DOHH2 (cell line): ENCODE measurements at regions not wholly inside any gene's neighbourhood (a gene's known extent, or its start where the extent isn't known, plus 50 kb on each side); places are given as distances from the start of the nearest gene placed in this dataset.

ENCODE experiments used
- H3F3A ChIP-seq: fragments of 200-600 bp; sonication (generic), shearing (Covaris generic); 2 replicates; pipeline ENCODE4 v1.6.0; 2016; ENCODE audit warnings: antibody characterized with exemption, mild to moderate bottlenecking; ENCODE audit not compliant: control insufficient read depth, insufficient read depth
- H3K27ac ChIP-seq: fragments of 200-600 bp; sonication (generic); 2 replicates; pipeline ENCODE4 v1.5.1; 2014; ENCODE audit warnings: low read depth, mild to moderate bottlenecking, low read length, moderate library complexity
- H3K27me3 ChIP-seq: fragments of 200-600 bp; sonication (generic); 2 replicates; pipeline ENCODE4 v1.6.1; 2014; ENCODE audit warnings: mild to moderate bottlenecking, low read length, mixed read lengths; ENCODE audit not compliant: control insufficient read depth
- H3K36me3 ChIP-seq: fragments of 200-600 bp; sonication (generic); 2 replicates; pipeline ENCODE4 v1.6.1; 2014; ENCODE audit warnings: mild to moderate bottlenecking, low read length, moderate library complexity, mixed read lengths; ENCODE audit not compliant: control insufficient read depth
- H3K4me1 ChIP-seq: fragments of 200-600 bp; sonication (generic); 2 replicates; pipeline ENCODE4 v1.6.1; 2014; ENCODE audit warnings: mild to moderate bottlenecking, low read length, mixed read lengths; ENCODE audit not compliant: control insufficient read depth
- H3K4me2 ChIP-seq: fragments of 200-600 bp; sonication (generic); 2 replicates; pipeline ENCODE4 v1.6.0; 2014; ENCODE audit warnings: mild to moderate bottlenecking, low read length, moderate library complexity
- H3K4me3 ChIP-seq: fragments of 200-600 bp; sonication (generic); 2 replicates; pipeline ENCODE4 v1.5.1; 2014; ENCODE audit warnings: mild to moderate bottlenecking, low read length, mixed read lengths
- H3K79me2 ChIP-seq: fragments of 200-600 bp; sonication (generic); 2 replicates; pipeline ENCODE4 v1.6.1; 2014; ENCODE audit warnings: mild to moderate bottlenecking, low read length, mixed read lengths; ENCODE audit not compliant: control insufficient read depth
- H3K9me2 ChIP-seq: fragments of 200-600 bp; sonication (generic); replicated peaks from 2 replicates; pipeline ENCODE4 v1.6.1; 2014; ENCODE audit warnings: mild to moderate bottlenecking, low read length, mixed read lengths; ENCODE audit not compliant: control insufficient read depth
- H3K9me3 ChIP-seq: fragments of 200-600 bp; sonication (generic); 2 replicates; pipeline ENCODE4 v1.6.1; 2014; ENCODE audit warnings: antibody characterized with exemption, low read length, mixed read lengths; ENCODE audit not compliant: control insufficient read depth, insufficient read depth
- H4K20me1 ChIP-seq: fragments of 200-600 bp; sonication (generic); 2 replicates; pipeline ENCODE4 v1.6.0; 2014; ENCODE audit warnings: low read depth, mild to moderate bottlenecking, antibody characterized with exemption, low read length, moderate library complexity; ENCODE audit not compliant: control insufficient read depth, insufficient read depth
- EZH2phosphoT487 ChIP-seq: fragments of 200-600 bp; sonication (generic); IDR thresholded peaks from 2 replicates; pipeline ENCODE4 v1.6.1; 2017; ENCODE audit warnings: borderline replicate concordance, mild to moderate bottlenecking, antibody characterized with exemption, low read length, moderate library complexity, mixed read lengths
- TF ChIP-seq, protein P1 (sequence below): fragments of 200-600 bp; sonication (generic); IDR thresholded peaks from one replicate; pipeline ENCODE4 v1.5.1; 2014; ENCODE audit warnings: antibody characterized with exemption, mild to moderate bottlenecking, low read depth, low read length; ENCODE audit not compliant: poor library complexity, severe bottlenecking

GRCh38 chr12:115134298-115134697, 450.3 kb upstream of the TBX3 start:
- H3K4me2 ChIP-seq = no peak overlapping the region
- no peaks in the 10 kb centered on the region for H3K36me3 ChIP-seq
- H3K4me3 ChIP-seq = no peak overlapping the region
- no peaks in the 10 kb centered on the region for H3K4me1 ChIP-seq
- no peak overlapping the region for H3K27ac ChIP-seq
- no peaks in the 10 kb centered on the region for H3K27me3 ChIP-seq
- H4K20me1 ChIP-seq = no peaks in the 10 kb centered on the region
- H3F3A ChIP-seq = no peaks in the 10 kb centered on the region
- H3K9me2 ChIP-seq = no peaks in the 10 kb centered on the region
- TF ChIP-seq, protein P1, sequence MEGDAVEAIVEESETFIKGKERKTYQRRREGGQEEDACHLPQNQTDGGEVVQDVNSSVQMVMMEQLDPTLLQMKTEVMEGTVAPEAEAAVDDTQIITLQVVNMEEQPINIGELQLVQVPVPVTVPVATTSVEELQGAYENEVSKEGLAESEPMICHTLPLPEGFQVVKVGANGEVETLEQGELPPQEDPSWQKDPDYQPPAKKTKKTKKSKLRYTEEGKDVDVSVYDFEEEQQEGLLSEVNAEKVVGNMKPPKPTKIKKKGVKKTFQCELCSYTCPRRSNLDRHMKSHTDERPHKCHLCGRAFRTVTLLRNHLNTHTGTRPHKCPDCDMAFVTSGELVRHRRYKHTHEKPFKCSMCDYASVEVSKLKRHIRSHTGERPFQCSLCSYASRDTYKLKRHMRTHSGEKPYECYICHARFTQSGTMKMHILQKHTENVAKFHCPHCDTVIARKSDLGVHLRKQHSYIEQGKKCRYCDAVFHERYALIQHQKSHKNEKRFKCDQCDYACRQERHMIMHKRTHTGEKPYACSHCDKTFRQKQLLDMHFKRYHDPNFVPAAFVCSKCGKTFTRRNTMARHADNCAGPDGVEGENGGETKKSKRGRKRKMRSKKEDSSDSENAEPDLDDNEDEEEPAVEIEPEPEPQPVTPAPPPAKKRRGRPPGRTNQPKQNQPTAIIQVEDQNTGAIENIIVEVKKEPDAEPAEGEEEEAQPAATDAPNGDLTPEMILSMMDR = no peak
- no peak for TF ChIP-seq EZH2phosphoT487
- H3K9me3 ChIP-seq = no peaks in the 10 kb centered on the region
- no peaks in the 10 kb centered on the region for H3K79me2 ChIP-seq

DNA sequence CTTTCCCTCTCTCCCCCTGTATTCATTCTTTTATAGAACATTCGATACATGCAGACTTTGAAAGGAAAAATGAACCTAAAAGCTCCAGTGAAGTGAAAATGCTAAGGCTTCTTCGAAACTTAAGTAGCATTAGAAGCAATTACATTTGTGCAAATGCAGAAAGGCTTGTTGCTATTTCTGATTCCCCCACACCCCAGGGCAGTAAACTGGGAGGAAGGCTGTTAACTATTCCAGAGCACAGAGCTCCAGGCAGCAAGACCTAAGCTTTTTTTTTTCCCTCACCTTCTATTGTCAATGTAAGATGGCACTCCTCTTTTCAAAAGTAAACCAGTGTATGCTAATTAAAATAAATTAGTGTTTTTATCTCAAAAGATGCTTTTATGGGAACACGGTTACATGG, 448.9 kb upstream of the TBX3 start:
- Histone ChIP-seq H3K27ac (no peak overlapping the region), H3K36me3 (no peaks in the 10 kb centered on the region), H3K9me2 (no peaks in the 10 kb centered on the region), H3K4me1 (no peaks in the 10 kb centered on the region), H3K4me3 (no peak overlapping the region), H4K20me1 (no peaks in the 10 kb centered on the region), H3K9me3 (no peaks in the 10 kb centered on the region), H3K27me3 (no peaks in the 10 kb centered on the region), H3K4me2 (no peak overlapping the region), H3F3A (no peaks in the 10 kb centered on the region), H3K79me2 (no peaks in the 10 kb centered on the region)
- TF ChIP-seq, protein P1 = no peak
- TF ChIP-seq EZH2phosphoT487 = no peak

GRCh38 chr12:115132145-115132544, 448.2 kb upstream of the TBX3 start:
- Histone ChIP-seq H3K79me2 (no peaks in the 10 kb centered on the region), H3K9me3 (no peaks in the 10 kb centered on the region), H3K27me3 (no peaks in the 10 kb centered on the region), H3K27ac (no peak overlapping the region), H3K4me2 (no peak overlapping the region), H3F3A (no peaks in the 10 kb centered on the region), H3K4me3 (no peak overlapping the region), H4K20me1 (no peaks in the 10 kb centered on the region), H3K36me3 (no peaks in the 10 kb centered on the region), H3K9me2 (no peaks in the 10 kb centered on the region), H3K4me1 (no peaks in the 10 kb centered on the region)
- TF ChIP-seq EZH2phosphoT487 = no peak
- TF ChIP-seq, protein P1 = no peak

DNA sequence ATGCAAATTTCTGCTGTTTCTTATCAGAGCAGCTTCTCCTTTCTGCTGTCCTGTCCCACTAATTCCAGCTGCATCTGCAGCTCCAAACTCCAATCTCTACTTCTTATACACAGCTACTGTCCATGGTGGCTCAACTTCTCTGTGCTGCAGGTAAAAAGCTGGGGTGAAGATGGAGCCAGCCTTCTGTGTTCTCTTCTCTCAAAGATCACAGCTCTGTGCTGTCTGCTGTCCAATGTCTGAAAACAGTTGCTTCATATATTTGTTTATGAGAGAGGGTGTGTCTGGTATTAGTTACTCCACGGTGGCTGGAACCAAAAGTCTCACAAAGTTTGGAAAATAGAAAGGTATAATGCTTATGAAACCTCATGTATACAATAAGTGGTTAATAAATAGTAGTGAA, 445.8 kb upstream of the TBX3 start:
- TF ChIP-seq EZH2phosphoT487 = no peak
- TF ChIP-seq, protein P1 = no peak
- no peak overlapping the region for H3K4me3 ChIP-seq
- no peak overlapping the region for H3K27ac ChIP-seq
- H3K9me3 ChIP-seq = no peaks in the 10 kb centered on the region
- no peak overlapping the region for H3K4me2 ChIP-seq
- no peaks in the 10 kb centered on the region for H3K9me2 ChIP-seq
- H3K79me2 ChIP-seq = no peaks in the 10 kb centered on the region
- no peaks in the 10 kb centered on the region for H3K36me3 ChIP-seq
- no peaks in the 10 kb centered on the region for H4K20me1 ChIP-seq
- H3F3A ChIP-seq = no peaks in the 10 kb centered on the region
- no peaks in the 10 kb centered on the region for H3K27me3 ChIP-seq
- no peaks in the 10 kb centered on the region for H3K4me1 ChIP-seq
